Neural cell (in vitro differentiated cells): ENCODE measurements at regions not wholly inside any gene's neighbourhood (a gene's known extent, or its start where the extent isn't known, plus 50 kb on each side); places are given as distances from the start of the nearest gene placed in this dataset.

Experiments
- CTCF ChIP-seq: fragments of 450-650 bp; IDR thresholded peaks from 2 replicates; pipeline ENCODE4 v1.5.1; 2014; ENCODE audit warnings: antibody characterized with exemption, mild to moderate bottlenecking, moderate library complexity; ENCODE audit not compliant: poor library complexity, severe bottlenecking
- EP300 ChIP-seq: fragments of 450-650 bp; conservative IDR thresholded peaks from 2 replicates; pipeline ENCODE4 v1.6.1; 2014; ENCODE audit warnings: antibody characterized with exemption, mild to moderate bottlenecking, moderate library complexity; ENCODE audit not compliant: poor library complexity, severe bottlenecking
- EZH2 ChIP-seq: fragments of 200-600, 300-800 bp; shearing (Covaris generic), sonication (generic); IDR thresholded peaks from 2 replicates; pipeline ENCODE4 v1.6.1; 2014; ENCODE audit warnings: antibody characterized with exemption, low read length, borderline replicate concordance, mild to moderate bottlenecking; ENCODE audit not compliant: insufficient read depth, poor library complexity, severe bottlenecking
- MXI1 ChIP-seq: fragments of 450-650 bp; conservative IDR thresholded peaks from 2 replicates; pipeline ENCODE4 v1.6.1; 2014; ENCODE audit warnings: antibody characterized with exemption, mild to moderate bottlenecking; ENCODE audit not compliant: poor library complexity, severe bottlenecking
- POLR2AphosphoS5 ChIP-seq: IDR thresholded peaks from 2 replicates; pipeline ENCODE4 v1.6.1; 2012
- RAD21 ChIP-seq: fragments of 450-650 bp; conservative IDR thresholded peaks from 2 replicates; pipeline ENCODE4 v1.6.1; 2014; ENCODE audit warnings: antibody characterized with exemption, mild to moderate bottlenecking, moderate library complexity
- REST ChIP-seq: IDR thresholded peaks from 2 replicates; pipeline ENCODE4 v1.6.1; 2012; ENCODE audit warnings: borderline replicate concordance
- SMC3 ChIP-seq: fragments of 450-650 bp; conservative IDR thresholded peaks from 2 replicates; pipeline ENCODE4 v1.6.1; 2014; ENCODE audit warnings: antibody characterized with exemption, mild to moderate bottlenecking, moderate library complexity; ENCODE audit not compliant: poor library complexity
- TAF1 ChIP-seq: IDR thresholded peaks from 2 replicates; pipeline ENCODE4 v1.6.1; 2012; ENCODE audit warnings: low read depth

- TF ChIP-seq CTCF (no peak), POLR2AphosphoS5 (no peak), REST (no peak), EZH2 (no peak), EP300 (no peak), SMC3 (no peak), MXI1 (no peak), TAF1 (no peak), RAD21 (no peak)
Observed at GRCh38 chr9:99582814-99583213, 238.9 kb upstream of the NR4A3 start.
